SK-N-SH (cell line): ENCODE measurements at regions not wholly inside any gene's neighbourhood (a gene's known extent, or its start where the extent isn't known, plus 50 kb on each side); places are given as distances from the start of the nearest gene placed in this dataset.

Source experiments
- CTCF ChIA-PET: fragments of 300-600, 350-600 bp; formaldehyde crosslinking; extraction: SDS; loops from one replicate; lab custom pipeline; 2021; lab: Yijun Ruan, JAX
- POLR2A ChIA-PET: fragments of 350-600 bp; sonication (Branson Sonifier 250); formaldehyde crosslinking; extraction: SDS; loops from one replicate; lab custom pipeline; 2020; ENCODE audit warnings: antibody characterized with exemption, inconsistent platforms; lab: Yijun Ruan, JAX
- DNase-seq: peaks from one replicate; pipeline ENCODE4 v3.0.0; 2012
- H2AFZ ChIP-seq: fragments of 200-600 bp; sonication (generic); 2 replicates; pipeline ENCODE4 v1.8.1; 2016; ENCODE audit warnings: antibody characterized with exemption, mild to moderate bottlenecking, low read depth
- H3F3A ChIP-seq: fragments of 200-600 bp; sonication (generic); replicated peaks from 2 replicates; pipeline ENCODE3; 2016; ENCODE audit warnings: antibody characterized with exemption, mild to moderate bottlenecking; ENCODE audit not compliant: insufficient read depth
- H3K27ac ChIP-seq, 2 experiments: fragments of 200-500 bp in 1 of 2; fragments of 200-600 bp in 1 of 2; sonication (Bioruptor generic) in 1 of 2; sonication (generic), shearing (Covaris generic) in 1 of 2; 2 replicates each; pipeline versions ENCODE4 v1.5.1 to v1.6.1; 2014 to 2016; ENCODE audit warnings: low read depth in 2 of 2, inconsistent platforms in 1 of 2, low read length in 1 of 2, mild to moderate bottlenecking in 1 of 2, mixed read lengths in 1 of 2
- H3K27me3 ChIP-seq: fragments of 200-600 bp; sonication (generic), shearing (Covaris generic); 2 replicates; pipeline ENCODE4 v1.6.1; 2016; ENCODE audit warnings: mixed run types; ENCODE audit not compliant: insufficient read depth
- H3K36me3 ChIP-seq, 2 experiments: fragments of 200-500 bp in 1 of 2; fragments of 200-600 bp in 1 of 2; sonication (Bioruptor generic) in 1 of 2; sonication (generic) in 1 of 2; replicated peaks in 1 of 2; 2 replicates each; pipeline versions ENCODE3 to v1.5.1; 2014 to 2016; ENCODE audit warnings: low read length in 1 of 2, mild to moderate bottlenecking in 1 of 2; ENCODE audit not compliant: insufficient read depth in 2 of 2, control insufficient read depth in 1 of 2
- H3K4me1 ChIP-seq, 2 experiments: fragments of 200-500 bp in 1 of 2; fragments of 200-600 bp in 1 of 2; sonication (Bioruptor generic) in 1 of 2; sonication (generic), shearing (Covaris generic) in 1 of 2; 2 replicates each; pipeline versions ENCODE4 v1.5.1 to v1.6.1; 2014 to 2016; ENCODE audit warnings: low read depth in 1 of 2, low read length in 1 of 2, mixed run types in 1 of 2; ENCODE audit not compliant: insufficient read depth in 2 of 2, control insufficient read depth in 1 of 2
- H3K4me2 ChIP-seq: fragments of 200-600 bp; sonication (generic), shearing (Covaris generic); 2 replicates; pipeline ENCODE4 v1.6.1; 2017; ENCODE audit warnings: mixed run types
- H3K4me3 ChIP-seq, 2 experiments: fragments of 200-500 bp in 1 of 2; fragments of 200-600 bp in 1 of 2; sonication (Bioruptor generic) in 1 of 2; sonication (generic), shearing (Covaris generic) in 1 of 2; 2 replicates each; pipeline versions ENCODE4 v1.5.1 to v1.8.1; 2014 to 2016; ENCODE audit warnings: low read depth in 2 of 2, inconsistent platforms in 1 of 2, low read length in 1 of 2, mild to moderate bottlenecking in 1 of 2, mixed read lengths in 1 of 2, moderate library complexity in 1 of 2
- H3K79me2 ChIP-seq: fragments of 200-600 bp; sonication (generic); 2 replicates; pipeline ENCODE4 v1.8.1; 2017; ENCODE audit warnings: mild to moderate bottlenecking; ENCODE audit not compliant: insufficient read depth
- H3K9ac ChIP-seq: fragments of 200-600 bp; sonication (generic); 2 replicates; pipeline ENCODE4 v1.6.1; 2017; ENCODE audit warnings: mixed run types
- H3K9me2 ChIP-seq: fragments of 200-600 bp; sonication (generic); 2 replicates; pipeline ENCODE4 v1.6.1; 2017; ENCODE audit warnings: mixed run types
- H3K9me3 ChIP-seq: fragments of 200-600 bp; sonication (generic); 2 replicates; pipeline ENCODE4 v1.6.1; 2017; ENCODE audit warnings: mixed run types, mild to moderate bottlenecking, moderate library complexity
- H4K20me1 ChIP-seq: fragments of 200-600 bp; sonication (generic); 2 replicates; pipeline ENCODE4 v1.6.1; 2017; ENCODE audit warnings: mild to moderate bottlenecking, mixed run types; ENCODE audit not compliant: insufficient read depth
- ELF1 ChIP-seq: IDR thresholded peaks from 2 replicates; pipeline ENCODE4 v1.4.0; 2012
- FOXJ3 ChIP-seq: sonication (generic); formaldehyde crosslinking; IDR thresholded peaks from 2 replicates; pipeline ENCODE4 v1.5.1; 2020; ENCODE audit warnings: mild to moderate bottlenecking, missing genetic modification reagents
- GABPA ChIP-seq: IDR thresholded peaks from 2 replicates; pipeline ENCODE4 v1.4.0; 2012; ENCODE audit warnings: low read depth, mild to moderate bottlenecking
- NFIC ChIP-seq: IDR thresholded peaks from 2 replicates; pipeline ENCODE4 v1.4.0; 2012; ENCODE audit warnings: borderline replicate concordance
- RCOR1 ChIP-seq: fragments of 150-350 bp; IDR thresholded peaks from 2 replicates; pipeline ENCODE4 v1.6.1; 2017; ENCODE audit warnings: antibody characterized with exemption, low read length
- REST ChIP-seq: IDR thresholded peaks from 2 replicates; pipeline ENCODE4 v1.6.1; 2012; ENCODE audit warnings: mild to moderate bottlenecking, low read depth, low read length, moderate library complexity
- RFX5 ChIP-seq: IDR thresholded peaks from 2 replicates; pipeline ENCODE4 v1.6.1; 2012; ENCODE audit warnings: mild to moderate bottlenecking, improper control_type of control experiment, low read length
- SIN3A ChIP-seq: IDR thresholded peaks from 2 replicates; pipeline ENCODE4 v1.6.1; 2012; ENCODE audit warnings: low read depth, mild to moderate bottlenecking, low read length, moderate library complexity, borderline replicate concordance
- SMC3 ChIP-seq: IDR thresholded peaks from 2 replicates; pipeline ENCODE4 v1.6.1; 2012; ENCODE audit warnings: low read depth, low read length, improper control_type of control experiment
- USF2 ChIP-seq: fragments of 150-350 bp; IDR thresholded peaks from 2 replicates; pipeline ENCODE4 v1.6.1; 2017; ENCODE audit warnings: antibody characterized with exemption, low read length, low read depth, borderline replicate concordance
- YY1 ChIP-seq: IDR thresholded peaks from 2 replicates; pipeline ENCODE4 v1.4.0; 2012; ENCODE audit warnings: low read depth, mild to moderate bottlenecking
- ZBTB33 ChIP-seq: IDR thresholded peaks from 2 replicates; pipeline ENCODE4 v1.4.0; 2012; ENCODE audit warnings: low read depth, borderline replicate concordance
- WGBS: methylation state at CpG from one replicate; pipeline ENCODE4 v1.1.6; 2017; ENCODE audit warnings: low lambda C conversion rate; 5-methylcytosine and 5-hydroxymethylcytosine counted together
- TF ChIP-seq, protein P1 (sequence below): IDR thresholded peaks from 2 replicates; pipeline ENCODE4; 2012

- CTCF ChIA-PET, result no interaction called here
- Histone ChIP-seq H3F3A (no peaks in the 10 kb centered on the region), H3K4me1 (peaks cover 10% of the 10 kb centered on the region in 2 experiments; a peak in 2 of 4 replicates), H3K79me2 (no peaks in the 10 kb centered on the region), H3K27me3 (no peaks in the 10 kb centered on the region), H3K4me2 (no peak overlapping the region), H3K27ac (no peak overlapping the region), H3K9ac (no peak overlapping the region), H2AFZ (no peak overlapping the region), H3K36me3 (no peaks in the 10 kb centered on the region), H3K9me2 (no peaks in the 10 kb centered on the region), H4K20me1 (no peaks in the 10 kb centered on the region), H3K9me3 (no peaks in the 10 kb centered on the region), H3K4me3 (no peak overlapping the region)
- WGBS, result 49% methylated on average over 5 of the region's 5 CpGs
- TF ChIP-seq GABPA (no peak), NFIC (peak; percentile 32; the same call in 1 of the 2 replicates)
- POLR2A ChIA-PET, result no interaction called here
- DNase-seq, result no peak
These were observed 62.8 kb upstream of the KLF9 start for GRCh38 chr9:70477146-70477745.

- ChIA-PET CTCF (interaction anchor here (0.9 to 1.2 kb wide), 2 partner anchors 10 to 12 kb away, joined by 3 read pairs; no protein-coding TSS in a partner anchor), POLR2A (no interaction called here)
These were observed 60.8 kb upstream of the KLF9 start for GRCh38 chr9:70475211-70475610.

DNA sequence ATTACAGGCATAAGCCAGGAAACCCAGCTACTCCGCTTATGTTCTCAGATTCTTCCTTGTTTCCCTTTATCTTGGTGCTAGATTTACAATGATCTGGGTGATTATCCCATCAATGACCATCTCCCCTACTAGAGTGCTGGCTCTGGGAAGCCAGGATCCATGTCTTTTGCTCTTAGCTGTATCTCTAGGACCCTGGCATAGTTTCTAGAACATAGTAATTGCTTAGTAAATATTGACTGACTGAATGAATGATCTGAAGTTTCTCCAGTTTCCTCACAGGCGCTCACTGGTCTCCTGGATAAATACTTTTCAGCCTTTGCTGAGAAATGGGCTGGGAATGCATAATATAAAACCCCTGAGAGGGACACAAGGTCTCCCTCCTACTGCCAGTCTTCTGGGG lies 60.0 kb upstream of the KLF9 start:
- Histone ChIP-seq H3K4me3 (no peak overlapping the region), H3K9ac (no peak overlapping the region), H3K9me3 (no peaks in the 10 kb centered on the region), H3K27me3 (no peaks in the 10 kb centered on the region), H3K36me3 (no peaks in the 10 kb centered on the region), H3K27ac (no peak overlapping the region), H3K79me2 (no peaks in the 10 kb centered on the region), H4K20me1 (no peaks in the 10 kb centered on the region), H3K4me2 (no peak overlapping the region), H2AFZ (no peak overlapping the region), H3F3A (no peaks in the 10 kb centered on the region), H3K4me1 (peaks cover 0 to 3% of the 10 kb centered on the region in 2 experiments; a peak in 1 of 4 replicates), H3K9me2 (no peaks in the 10 kb centered on the region)
- 85% methylated on average over 2 of the region's 2 CpGs for WGBS
- CTCF ChIA-PET, result interaction anchor here (0.9 to 1.2 kb wide), 3 partner anchors 10 to 134 kb away, joined by 3 read pairs; no protein-coding TSS in a partner anchor
- POLR2A ChIA-PET, result no interaction called here
- DNase-seq, result no peak
- TF ChIP-seq FOXJ3 (CRISPR knock-in tag), result no peak
- no peak for TF ChIP-seq USF2
- no peak for TF ChIP-seq NFIC
- no peak for TF ChIP-seq SMC3
- TF ChIP-seq SIN3A, result no peak
- TF ChIP-seq RCOR1, result no peak
- no peak for TF ChIP-seq ZBTB33
- TF ChIP-seq REST, result no peak
- TF ChIP-seq RFX5, result no peak
- TF ChIP-seq, protein P1, sequence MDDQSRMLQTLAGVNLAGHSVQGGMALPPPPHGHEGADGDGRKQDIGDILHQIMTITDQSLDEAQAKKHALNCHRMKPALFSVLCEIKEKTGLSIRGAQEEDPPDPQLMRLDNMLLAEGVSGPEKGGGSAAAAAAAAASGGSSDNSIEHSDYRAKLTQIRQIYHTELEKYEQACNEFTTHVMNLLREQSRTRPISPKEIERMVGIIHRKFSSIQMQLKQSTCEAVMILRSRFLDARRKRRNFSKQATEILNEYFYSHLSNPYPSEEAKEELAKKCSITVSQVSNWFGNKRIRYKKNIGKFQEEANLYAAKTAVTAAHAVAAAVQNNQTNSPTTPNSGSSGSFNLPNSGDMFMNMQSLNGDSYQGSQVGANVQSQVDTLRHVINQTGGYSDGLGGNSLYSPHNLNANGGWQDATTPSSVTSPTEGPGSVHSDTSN, result no peak
- no peak for TF ChIP-seq YY1

More at GRCh38 chr9:70475211-70475610, 60.8 kb upstream of the KLF9 start:
- no peaks in the 10 kb centered on the region for H4K20me1 ChIP-seq
- no peak overlapping the region for H3K9ac ChIP-seq
- no peak overlapping the region for H3K27ac ChIP-seq
- no peaks in the 10 kb centered on the region for H3K9me3 ChIP-seq
- TF ChIP-seq ELF1, result no peak
- no peak overlapping the region for H2AFZ ChIP-seq
- H3K27me3 ChIP-seq, result no peaks in the 10 kb centered on the region
- WGBS, result 75% methylated on average over 2 of the region's 2 CpGs
- no peaks in the 10 kb centered on the region for H3K9me2 ChIP-seq
- no peaks in the 10 kb centered on the region for H3K79me2 ChIP-seq
- H3K4me3 ChIP-seq, result no peak overlapping the region
- DNase-seq, result no peak
- peaks cover 5 to 9% of the 10 kb centered on the region in 2 experiments; a peak in 2 of 4 replicates for H3K4me1 ChIP-seq
- no peaks in the 10 kb centered on the region for H3K36me3 ChIP-seq
- H3F3A ChIP-seq, result no peaks in the 10 kb centered on the region
- H3K4me2 ChIP-seq, result no peak overlapping the region
